GM12878 (cell line): ENCODE measurements at regions not wholly inside any gene's neighbourhood (a gene's known extent, or its start where the extent isn't known, plus 50 kb on each side); places are given as distances from the start of the nearest gene placed in this dataset.

Source experiments
- ATAC-seq: fragments of 200-7000 bp; cut with Tn5 transposase; 3 replicates; pipeline ENCODE4 v1.9.1; 2020; ENCODE audit warnings: mild to moderate bottlenecking, moderate library complexity
- BruUV-seq: library from RNA; stranded (reverse); fragments of 400-500 nt; replicated peaks from 2 replicates; lab custom pipeline; 2021; lab: Mats Ljungman, UMichigan
- CTCF ChIA-PET: fragments of 300-600 bp; sonication (Branson Sonifier 250); formaldehyde crosslinking; extraction: SDS; loops from one replicate; lab custom pipeline; 2021; ENCODE audit warnings: inconsistent platforms; lab: Yijun Ruan, JAX
- POLR2A ChIA-PET: fragments of 350-600 bp; formaldehyde crosslinking; extraction: SDS; loops from one replicate; lab custom pipeline; 2021; ENCODE audit warnings: inconsistent platforms; lab: Charles Lee
- RAD21 ChIA-PET: fragments of 300-600 bp; sonication (Branson Sonifier 250); formaldehyde crosslinking; loops from one replicate; lab custom pipeline; 2023; ENCODE audit warnings: antibody characterized with exemption; ENCODE audit not compliant: unreplicated experiment; lab: Charles Lee
- SMC1A ChIA-PET: fragments of 300-600 bp; sonication (Branson Sonifier 250); formaldehyde crosslinking; loops from one replicate; lab custom pipeline; 2023; ENCODE audit not compliant: unreplicated experiment, uncharacterized antibody; lab: Charles Lee
- DNase-seq: peaks from one replicate; pipeline ENCODE4 v3.0.0-alpha.2; 2011; ENCODE audit warnings: low read depth, low spot score
- FAIRE-seq: peaks from 3 replicates; lab custom pipeline; 2011; peaks lifted over from hg19 to GRCh38; lab: Jason Lieb, UNC
- H2AFZ ChIP-seq: 2 replicates; pipeline ENCODE4 v1.6.0; 2011; ENCODE audit warnings: low read depth, low read length, control low read depth; ENCODE audit not compliant: control insufficient read depth
- H3K27ac ChIP-seq: 2 replicates; pipeline ENCODE4 v1.5.1; 2011; ENCODE audit warnings: control low read depth; ENCODE audit not compliant: control insufficient read depth, insufficient read depth
- H3K27me3 ChIP-seq, 2 experiments: replicated peaks in 1 of 2; 2 replicates each; pipeline versions ENCODE4 v1.6.0 to v1.6.1; 2011; ENCODE audit warnings: low read length in 1 of 2; ENCODE audit not compliant: control insufficient read depth in 2 of 2, insufficient read depth in 2 of 2
- H3K36me3 ChIP-seq, 2 experiments: 2 replicates each; pipeline ENCODE4 v1.5.1; 2011; ENCODE audit warnings: low read length in 1 of 2; ENCODE audit not compliant: control insufficient read depth in 2 of 2, insufficient read depth in 2 of 2
- H3K4me1 ChIP-seq: 2 replicates; pipeline ENCODE4 v1.6.1; 2011; ENCODE audit warnings: mild to moderate bottlenecking, low read length, moderate library complexity, mixed read lengths; ENCODE audit not compliant: control insufficient read depth, insufficient read depth
- H3K4me2 ChIP-seq: 2 replicates; pipeline ENCODE4 v1.6.0; 2011; ENCODE audit warnings: control low read depth; ENCODE audit not compliant: control insufficient read depth, insufficient read depth
- H3K4me3 ChIP-seq: fragments of 200-600 bp; sonication (generic); 2 replicates; pipeline ENCODE4 v1.5.1; 2016
- H3K79me2 ChIP-seq: 2 replicates; pipeline ENCODE4 v1.6.0; 2011; ENCODE audit warnings: low read length; ENCODE audit not compliant: control insufficient read depth, insufficient read depth
- H3K9ac ChIP-seq: 2 replicates; pipeline ENCODE4 v1.8.0; 2011; ENCODE audit warnings: low read length, control low read depth, mixed read lengths; ENCODE audit not compliant: control insufficient read depth, insufficient read depth
- H3K9me3 ChIP-seq: replicated peaks from 3 replicates; pipeline ENCODE4 v1.5.1; 2011; ENCODE audit warnings: mild to moderate bottlenecking, low read length; ENCODE audit not compliant: control insufficient read depth, insufficient read depth
- H4K20me1 ChIP-seq: 2 replicates; pipeline ENCODE4 v1.6.0; 2011; ENCODE audit not compliant: control insufficient read depth, insufficient read depth
- BACH1 ChIP-seq: fragments of 450-650 bp; IDR thresholded peaks from 2 replicates; pipeline ENCODE4 v1.6.1; 2017; ENCODE audit warnings: mild to moderate bottlenecking, borderline replicate concordance
- CEBPZ ChIP-seq: fragments of 150-350 bp; IDR thresholded peaks from 2 replicates; pipeline ENCODE4 v1.6.1; 2016; ENCODE audit warnings: low read depth, low read length
- ELK1 ChIP-seq: IDR thresholded peaks from 2 replicates; pipeline ENCODE4 v1.6.1; 2012; ENCODE audit warnings: low read depth, low read length, improper control_type of control experiment
- IKZF1 ChIP-seq: fragments of 450-650 bp; conservative IDR thresholded peaks from 2 replicates; pipeline ENCODE4 v1.6.1; 2017; ENCODE audit warnings: antibody characterized with exemption, mild to moderate bottlenecking
- SMAD1 ChIP-seq: fragments of 450-650 bp; IDR thresholded peaks from 2 replicates; pipeline ENCODE4 v1.6.1; 2018; ENCODE audit warnings: mild to moderate bottlenecking, low read depth; ENCODE audit not compliant: partially characterized antibody
- SREBF1 ChIP-seq: IDR thresholded peaks from 2 replicates; pipeline ENCODE4 v1.6.1; 2012; ENCODE audit warnings: mild to moderate bottlenecking, low read length
- WGBS: methylation state at CpG from one replicate; pipeline ENCODE4 v1.1.6; 2016; ENCODE audit warnings: low lambda C conversion rate; ENCODE audit not compliant: insufficient replicate concordance, insufficient coverage; ENCODE audit errors: missing lambda C conversion rate; 5-methylcytosine and 5-hydroxymethylcytosine counted together
- in situ Hi-C: fragments of 300-500 bp; cut with MboI; formaldehyde crosslinking; loops from 9 replicates; pipeline ENCODE4 v1.14.3; 2018; ENCODE audit warnings: mixed read lengths
- intact Hi-C: fragments of 100-400 bp; cut with micrococcal nuclease; formaldehyde crosslinking; loops from one replicate; pipeline ENCODE4 v1.14.2; 2022; ENCODE audit not compliant: unreplicated experiment

GRCh38 chr22:22744412-22745224 lies 100.2 kb downstream of the GGTLC2 start:
- Histone ChIP-seq H3K4me1 (no peaks in the 10 kb centered on the region; the same call in 1 of the 2 replicates), H3K36me3 (no peaks in the 10 kb centered on the region), H4K20me1 (no peaks in the 10 kb centered on the region), H3K27ac (no peak overlapping the region), H3K4me3 (no peak overlapping the region), H3K9me3 (no peaks in the 10 kb centered on the region), H3K79me2 (no peaks in the 10 kb centered on the region), H3K27me3 (no peaks in the 10 kb centered on the region), H2AFZ (no peak overlapping the region), H3K4me2 (no peak overlapping the region), H3K9ac (no peak overlapping the region)
- SMC1A ChIA-PET = interaction anchor here (1.1 to 2.9 kb wide), 11 partner anchors 18 to 211 kb away, joined by 3 to 40 read pairs (median 4); no protein-coding TSS in a partner anchor
- no peak for ATAC-seq
- no peak for DNase-seq
- RAD21 ChIA-PET = interaction anchor here (0.7 to 4.4 kb wide), 8 partner anchors 18 to 393 kb away, joined by 3 to 32 read pairs (median 6); no protein-coding TSS in a partner anchor
- no TSS peak for BruUV-seq
- in situ Hi-C loops = loop anchor here (5.0 kb wide), 1 partner anchor 32 kb away; no protein-coding TSS in a partner anchor
- intact Hi-C loops = loop anchor here (5.0 kb wide), 2 partner anchors 32 to 152 kb away; no protein-coding TSS in a partner anchor
- POLR2A ChIA-PET = interaction anchor here (2.0 kb wide), 1 partner anchor 23 kb away, joined by 6 read pairs; no protein-coding TSS in a partner anchor
- CTCF ChIA-PET = interaction anchor here (0.8 to 6.9 kb wide), 27 partner anchors 8 to 211 kb away, joined by 3 to 115 read pairs (median 7); no protein-coding TSS in a partner anchor
- FAIRE-seq = no peak
- TF ChIP-seq IKZF1 = no peak
- no peak for TF ChIP-seq CEBPZ
- no peak for TF ChIP-seq ELK1
- TF ChIP-seq SREBF1 = no peak
- TF ChIP-seq BACH1 = no peak
- TF ChIP-seq SMAD1 = no peak
- 74% methylated on average over 9 of the region's 9 CpGs for WGBS
